Large intestine (tissue), 3 donors: ENCODE measurements at regions not wholly inside any gene's neighbourhood (a gene's known extent, or its start where the extent isn't known, plus 50 kb on each side); places are given as distances from the start of the nearest gene placed in this dataset.
"Not testable (repeated sequence)": the region's sequence is repeated elsewhere in the genome, so short reads cannot be mapped to it uniquely, and the experiment has no call there.

Source experiments
- DNase-seq, 2 donors: peaks; one replicate each; pipeline versions ENCODE4 v3.0.0 to v3.0.0-alpha.2; 2013
- H3K27ac ChIP-seq: one replicate; pipeline ENCODE4 v1.5.1; 2013; ENCODE audit warnings: low read length
- H3K27me3 ChIP-seq: 2 replicates; pipeline ENCODE4 v1.6.1; 2013; ENCODE audit warnings: low read length; ENCODE audit not compliant: control insufficient read depth, insufficient read depth
- H3K36me3 ChIP-seq: 2 replicates; pipeline ENCODE4 v1.6.1; 2013; ENCODE audit warnings: low read length; ENCODE audit not compliant: control insufficient read depth, insufficient read depth
- H3K4me1 ChIP-seq: one replicate; pipeline ENCODE4 v1.6.1; 2013; ENCODE audit warnings: low read length; ENCODE audit not compliant: control insufficient read depth, insufficient read depth
- H3K4me3 ChIP-seq: one replicate; pipeline ENCODE4 v1.5.1; 2013; ENCODE audit warnings: low read length
- H3K9me3 ChIP-seq: one replicate; pipeline ENCODE4 v1.6.1; 2013; ENCODE audit warnings: mild to moderate bottlenecking, low read depth, low read length, moderate library complexity; ENCODE audit not compliant: control insufficient read depth
- WGBS: methylation state at CpG from one replicate; pipeline ENCODE4 v1.1.5; 2013; ENCODE audit warnings: low lambda C conversion rate; ENCODE audit not compliant: insufficient coverage; 5-methylcytosine and 5-hydroxymethylcytosine counted together

DNA sequence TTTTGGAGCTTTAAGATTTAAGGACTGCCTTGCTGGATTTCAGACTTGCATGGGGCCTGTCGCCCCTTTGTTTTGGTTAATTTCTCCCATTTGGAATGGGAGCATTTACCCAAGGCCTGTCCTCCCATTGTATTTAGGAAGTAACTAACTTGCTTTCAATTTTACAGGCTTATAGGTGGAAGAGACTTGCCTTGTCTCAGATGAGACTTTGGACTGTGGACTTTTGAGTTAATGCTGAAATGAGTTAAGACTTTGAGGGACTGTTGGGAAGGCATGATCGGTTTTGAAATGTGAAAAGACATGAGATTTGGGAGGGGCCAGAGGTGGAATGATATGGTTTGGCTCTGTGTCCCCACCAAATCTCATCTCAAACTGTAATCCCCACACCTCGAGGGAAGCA, 56.5 kb upstream of the TNFSF10 start:
- not testable (repeated sequence) for H3K4me3 ChIP-seq, H3K27me3 ChIP-seq, H3K36me3 ChIP-seq, H3K9me3 ChIP-seq
- peaks cover 18% of the 10 kb centered on the region for H3K4me1 ChIP-seq
- peak overlapping the region; percentile 80 for H3K27ac ChIP-seq
- DNase-seq, result peak in 1 of 2 donors; percentile 72
- WGBS, result no CpG with 5 or more reads among the region's 3 CpGs

GRCh38 chr3:172578714-172579113, 55.5 kb upstream of the TNFSF10 start:
- H3K27me3 ChIP-seq, result not testable (repeated sequence)
- WGBS, result 83% methylated on average over 1 of the region's 1 CpG

GRCh38 chr3:172577987-172578570, 54.8 kb upstream of the TNFSF10 start:
- DNase-seq, result no peak
- no peak overlapping the region for H3K4me3 ChIP-seq
- H3K27ac ChIP-seq, result no peak overlapping the region
- H3K36me3 ChIP-seq, result no peaks in the 10 kb centered on the region
- no peaks in the 10 kb centered on the region for H3K27me3 ChIP-seq
- no peaks in the 10 kb centered on the region for H3K9me3 ChIP-seq
- peaks cover 18% of the 10 kb centered on the region for H3K4me1 ChIP-seq
- no CpG with 5 or more reads among the region's 2 CpGs for WGBS

More at GRCh38 chr3:172578714-172579113, 55.5 kb upstream of the TNFSF10 start:
- peaks cover 18% of the 10 kb centered on the region for H3K4me1 ChIP-seq
- not testable (repeated sequence) for H3K36me3 ChIP-seq, H3K27ac ChIP-seq, DNase-seq, H3K9me3 ChIP-seq, H3K4me3 ChIP-seq

GRCh38 chr3:172575375-172575774, 52.1 kb upstream of the TNFSF10 start:
- Histone ChIP-seq H3K27ac (no peak overlapping the region), H3K4me3 (no peak overlapping the region), H3K9me3 (peaks cover 6% of the 10 kb centered on the region), H3K4me1 (peaks cover 12% of the 10 kb centered on the region), H3K36me3 (no peaks in the 10 kb centered on the region), H3K27me3 (no peaks in the 10 kb centered on the region)
- no CpG with 5 or more reads among the region's 2 CpGs for WGBS
- DNase-seq, result no peak

GRCh38 chr3:172573422-172573821, 50.2 kb upstream of the TNFSF10 start:
- Histone ChIP-seq H3K9me3 (peaks cover 7% of the 10 kb centered on the region), H3K4me3 (no peak overlapping the region), H3K27me3 (no peaks in the 10 kb centered on the region), H3K36me3 (no peaks in the 10 kb centered on the region), H3K27ac (no peak overlapping the region), H3K4me1 (no peaks in the 10 kb centered on the region)
- no CpG with 5 or more reads among the region's 1 CpG for WGBS
- DNase-seq, result no peak
